GM12892 (cell line): ENCODE measurements at regions not wholly inside any gene's neighbourhood (a gene's known extent, or its start where the extent isn't known, plus 50 kb on each side); places are given as distances from the start of the nearest gene placed in this dataset.

ENCODE experiments used
- POLR2A ChIP-seq: IDR thresholded peaks from 2 replicates; pipeline ENCODE4 v1.6.1; 2011; ENCODE audit warnings: low read depth, low read length, control low read depth
- POLR2AphosphoS5 ChIP-seq: IDR thresholded peaks from 2 replicates; pipeline ENCODE4 v1.6.1; 2011; ENCODE audit warnings: low read depth, low read length, control low read depth
- TAF1 ChIP-seq: IDR thresholded peaks from 2 replicates; pipeline ENCODE4 v1.6.1; 2011; ENCODE audit warnings: low read depth, mild to moderate bottlenecking, control low read depth, low read length, borderline replicate concordance

DNA sequence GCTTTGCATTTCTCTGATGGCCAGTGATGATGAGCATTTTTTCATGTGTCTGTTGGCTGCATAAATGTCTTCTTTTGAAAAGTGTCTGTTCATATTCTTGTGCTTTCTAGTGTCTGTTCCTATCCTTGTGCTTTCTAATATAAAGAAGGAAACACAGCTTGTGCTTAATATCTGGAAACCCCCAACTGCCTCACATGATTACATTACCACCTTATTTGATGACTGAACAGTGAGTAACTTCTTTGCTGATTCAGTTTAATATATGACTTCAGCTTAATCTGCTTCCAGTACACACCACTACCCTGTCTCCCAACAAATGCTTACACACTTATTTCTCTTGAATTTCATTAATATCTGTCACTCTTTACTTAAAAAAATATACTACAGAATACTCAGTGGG lies 835.1 kb downstream of the EDEM1 start:
- TF ChIP-seq POLR2A (no peak), TAF1 (no peak), POLR2AphosphoS5 (no peak)
